ENCODE measurements at regions not wholly inside any gene's neighbourhood (a gene's known extent, or its start where the extent isn't known, plus 50 kb on each side); places are given as distances from the start of the nearest gene placed in this dataset.
"Not testable (repeated sequence)": the region's sequence is repeated elsewhere in the genome, so short reads cannot be mapped to it uniquely, and the experiment has no call there.

DNA sequence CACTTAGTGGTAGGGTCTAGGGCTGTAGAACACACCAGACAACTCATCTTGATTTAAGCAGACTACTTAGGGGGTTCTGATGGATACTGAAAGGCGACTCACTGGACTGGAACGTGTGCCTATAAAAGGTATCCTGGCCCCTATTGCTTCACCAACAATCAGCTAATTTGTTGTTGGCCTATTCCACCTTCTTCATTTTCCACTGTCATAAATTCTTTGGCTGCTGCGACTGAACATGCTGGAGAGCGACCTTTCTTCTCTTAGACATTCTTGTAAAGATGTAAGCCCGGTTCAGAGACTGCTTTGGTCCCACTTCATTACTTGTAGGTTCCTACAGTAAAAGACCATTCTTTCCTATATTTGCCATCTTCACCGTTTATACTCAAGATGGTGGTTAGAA is 609.9 kb upstream of the CITED2 start:
- H3K27ac ChIP-seq (ENCODE audit: low read depth in 1 of 2, low read length in 2 of 2), result no peak overlapping the region
- no peak overlapping the region for H3K4me3 ChIP-seq (ENCODE audit: low read length in 2 of 2)
- peaks cover 2 to 5% of the 10 kb centered on the region in 2 donors for H3K4me1 ChIP-seq (ENCODE audit: control insufficient read depth in 1 of 2, insufficient read depth in 2 of 2, low read length in 2 of 2)
- ATAC-seq (ENCODE audit: low FRiP score) (no peak), DNase-seq (no peak)
- no peaks in the 10 kb centered on the region for H3K36me3 ChIP-seq (ENCODE audit: control insufficient read depth in 1 of 2, insufficient read depth in 2 of 2, low read length in 1 of 2)
- intact Hi-C loops (cut with DNase I), result loop anchor here (10.0 kb wide), 2 partner anchors 90 to 100 kb away; no protein-coding TSS in a partner anchor
- WGBS, 2 donors, result 96% methylated on average over 6 of the region's 6 CpGs
- no peaks in the 10 kb centered on the region for H3K27me3 ChIP-seq (ENCODE audit: control insufficient read depth in 1 of 2, insufficient read depth in 2 of 2, low read length in 1 of 2)
- H3K9me3 ChIP-seq (ENCODE audit: control insufficient read depth, low read length), result no peaks in the 10 kb centered on the region

- no peak for DNase-seq
- Histone ChIP-seq H3K4me3 (ENCODE audit: low read length in 2 of 2) (no peak overlapping the region), H3K9me3 (ENCODE audit: control insufficient read depth, low read length) (no peaks in the 10 kb centered on the region), H3K4me1 (ENCODE audit: control insufficient read depth in 1 of 2, insufficient read depth in 2 of 2, low read length in 2 of 2) (peaks cover 2 to 5% of the 10 kb centered on the region in 2 donors), H3K27me3 (ENCODE audit: control insufficient read depth in 1 of 2, insufficient read depth in 2 of 2, low read length in 1 of 2) (no peaks in the 10 kb centered on the region), H3K27ac (ENCODE audit: low read depth in 1 of 2, low read length in 2 of 2) (peak overlapping the region in 1 of 2 donors; percentile 43), H3K36me3 (ENCODE audit: control insufficient read depth in 1 of 2, insufficient read depth in 2 of 2, low read length in 1 of 2) (no peaks in the 10 kb centered on the region)
- ATAC-seq (ENCODE audit: low FRiP score), result no peak
- intact Hi-C loops (cut with DNase I), result loop anchor here (10.0 kb wide), 2 partner anchors 91 to 99 kb away; no protein-coding TSS in a partner anchor
- 15 to 19% methylated on average over 5 of the region's 5 CpGs for WGBS, 2 donors
These were observed 609.3 kb upstream of the CITED2 start for GRCh38 chr6:139983555-139984276.

DNA sequence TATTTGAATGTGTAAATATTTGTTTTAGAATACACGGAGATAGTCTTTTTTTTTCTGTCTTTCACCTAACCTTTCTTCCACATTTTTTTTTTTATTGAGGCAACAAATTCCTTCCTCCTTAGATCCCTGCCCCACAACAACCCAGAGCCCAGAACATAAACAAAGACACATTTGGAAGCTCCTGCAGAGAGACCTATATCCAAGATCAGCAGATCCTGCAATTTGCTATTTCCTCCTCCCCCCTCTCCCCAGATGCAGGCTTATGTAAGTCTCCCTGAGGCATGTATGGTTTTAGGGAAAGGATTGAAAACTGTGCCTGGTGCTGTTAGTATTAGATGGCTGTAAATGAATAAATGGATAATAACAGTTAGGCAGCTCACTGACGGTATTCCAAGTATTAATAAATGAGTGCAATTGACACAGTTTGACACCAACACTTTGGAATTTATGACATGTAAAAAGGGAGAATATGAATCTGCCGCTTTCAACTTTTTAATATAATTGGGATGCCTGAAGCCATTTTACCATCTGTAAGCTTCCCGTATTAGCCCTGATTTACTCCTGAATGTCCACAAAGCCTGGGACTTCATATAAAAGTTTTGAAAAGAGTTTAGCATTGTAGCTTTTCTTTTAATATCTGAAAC is 608.3 kb upstream of the CITED2 start:
- no peak overlapping the region for H3K4me3 ChIP-seq (ENCODE audit: low read length in 2 of 2)
- intact Hi-C loops (cut with DNase I), result loop anchor here (10.0 kb wide), 2 partner anchors 92 to 98 kb away; no protein-coding TSS in a partner anchor
- whole genome bisulfite sequencing, 2 donors, result 22 to 23% methylated on average over 4 of the region's 4 CpGs
- DNase-seq (no peak), ATAC-seq (ENCODE audit: low FRiP score) (no peak)
- peak overlapping the region in 1 of 2 donors; percentile 57 for H3K27ac ChIP-seq (ENCODE audit: low read depth in 1 of 2, low read length in 2 of 2)
- H3K36me3 ChIP-seq (ENCODE audit: control insufficient read depth in 1 of 2, insufficient read depth in 2 of 2, low read length in 1 of 2), result no peaks in the 10 kb centered on the region
- H3K27me3 ChIP-seq (ENCODE audit: control insufficient read depth in 1 of 2, insufficient read depth in 2 of 2, low read length in 1 of 2), result no peaks in the 10 kb centered on the region
- H3K9me3 ChIP-seq (ENCODE audit: control insufficient read depth, low read length), result no peaks in the 10 kb centered on the region
- peaks cover 2 to 5% of the 10 kb centered on the region in 2 donors for H3K4me1 ChIP-seq (ENCODE audit: control insufficient read depth in 1 of 2, insufficient read depth in 2 of 2, low read length in 2 of 2)

DNA sequence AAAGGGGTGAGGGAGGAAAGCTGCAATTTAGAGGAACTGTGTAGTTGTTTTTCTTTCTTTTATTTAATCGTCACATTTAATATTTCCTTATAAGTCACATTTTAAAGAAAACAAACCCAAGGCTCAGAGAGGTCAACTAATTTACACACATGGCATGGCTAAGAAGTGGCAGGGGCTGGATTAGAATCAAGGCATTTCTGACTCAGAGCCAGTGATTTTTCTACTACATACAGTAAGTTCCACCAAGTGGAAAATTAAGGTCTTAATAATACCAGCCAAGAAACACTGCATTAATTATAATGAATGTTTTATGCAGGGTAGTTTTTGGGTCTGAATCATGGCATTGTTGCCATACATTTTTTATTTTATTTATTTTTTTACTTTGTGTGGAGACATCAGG is 607.7 kb upstream of the CITED2 start:
- no peak for DNase-seq
- Histone ChIP-seq H3K9me3 (ENCODE audit: control insufficient read depth, low read length) (no peaks in the 10 kb centered on the region), H3K36me3 (ENCODE audit: control insufficient read depth in 1 of 2, insufficient read depth in 2 of 2, low read length in 1 of 2) (no peaks in the 10 kb centered on the region), H3K4me3 (ENCODE audit: low read length in 2 of 2) (no peak overlapping the region), H3K27me3 (ENCODE audit: control insufficient read depth in 1 of 2, insufficient read depth in 2 of 2, low read length in 1 of 2) (no peaks in the 10 kb centered on the region), H3K27ac (ENCODE audit: low read depth in 1 of 2, low read length in 2 of 2) (no peak overlapping the region), H3K4me1 (ENCODE audit: control insufficient read depth in 1 of 2, insufficient read depth in 2 of 2, low read length in 2 of 2) (peaks cover 2 to 5% of the 10 kb centered on the region in 2 donors)
- ATAC-seq (ENCODE audit: low FRiP score), result no peak
- intact Hi-C loops (cut with DNase I), result loop anchor here (10.0 kb wide), 2 partner anchors 93 to 97 kb away; no protein-coding TSS in a partner anchor
- 0 to 3% methylated on average over 1 of the region's 1 CpG for WGBS, 2 donors

DNA sequence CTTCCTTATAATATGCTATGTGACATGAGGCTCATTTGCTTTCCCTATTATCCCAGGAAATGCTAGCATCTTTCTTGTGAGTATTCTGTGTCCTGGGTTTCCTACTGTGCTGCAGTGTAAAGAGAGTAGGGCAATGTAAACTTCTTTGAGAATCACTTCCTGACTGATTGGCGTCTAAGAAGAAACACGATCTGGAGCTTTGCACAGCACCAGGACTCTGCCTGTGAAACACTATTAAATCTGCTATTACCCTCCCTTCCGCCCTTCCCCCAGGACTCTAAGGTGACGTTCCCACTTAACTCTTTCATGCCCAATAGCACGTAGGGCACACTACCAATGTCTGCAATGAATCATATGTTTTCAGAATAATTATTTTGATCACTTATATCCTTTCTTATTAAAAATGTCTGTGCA is 607.3 kb upstream of the CITED2 start:
- H3K9me3 ChIP-seq (ENCODE audit: control insufficient read depth, low read length), result no peaks in the 10 kb centered on the region
- no peak overlapping the region for H3K4me3 ChIP-seq (ENCODE audit: low read length in 2 of 2)
- intact Hi-C loops (cut with DNase I), result loop anchor here (10.0 kb wide), 2 partner anchors 93 to 97 kb away; no protein-coding TSS in a partner anchor
- ATAC-seq (ENCODE audit: low FRiP score) (peak; percentile 51), DNase-seq (no peak)
- peaks cover 2 to 6% of the 10 kb centered on the region in 2 donors for H3K4me1 ChIP-seq (ENCODE audit: control insufficient read depth in 1 of 2, insufficient read depth in 2 of 2, low read length in 2 of 2)
- no peaks in the 10 kb centered on the region for H3K27me3 ChIP-seq (ENCODE audit: control insufficient read depth in 1 of 2, insufficient read depth in 2 of 2, low read length in 1 of 2)
- H3K36me3 ChIP-seq (ENCODE audit: control insufficient read depth in 1 of 2, insufficient read depth in 2 of 2, low read length in 1 of 2), result no peaks in the 10 kb centered on the region
- 1 to 2% methylated on average over 5 of the region's 5 CpGs for WGBS, 2 donors
- H3K27ac ChIP-seq (ENCODE audit: low read depth in 1 of 2, low read length in 2 of 2), result peak overlapping the region in 1 of 2 donors; percentile 63

GRCh38 chr6:139981066-139981624 is 606.7 kb upstream of the CITED2 start:
- intact Hi-C loops (cut with DNase I), result loop anchor here (10.0 kb wide), 2 partner anchors 94 to 96 kb away; no protein-coding TSS in a partner anchor
- no peak for DNase-seq

GRCh38 chr6:139980631-139981030 is 606.2 kb upstream of the CITED2 start:
- H3K4me3 ChIP-seq (ENCODE audit: low read length in 2 of 2); DNase-seq; H3K27me3 ChIP-seq (ENCODE audit: control insufficient read depth in 1 of 2, insufficient read depth in 2 of 2, low read length in 1 of 2); H3K9me3 ChIP-seq (ENCODE audit: control insufficient read depth, low read length); H3K4me1 ChIP-seq (ENCODE audit: control insufficient read depth in 1 of 2, insufficient read depth in 2 of 2, low read length in 2 of 2); H3K36me3 ChIP-seq (ENCODE audit: control insufficient read depth in 1 of 2, insufficient read depth in 2 of 2, low read length in 1 of 2): not testable (repeated sequence)
- WGBS, 2 donors, result 14 to 17% methylated on average over 3 of the region's 3 CpGs
- ATAC-seq (ENCODE audit: low FRiP score), result peak; percentile 24
- H3K27ac ChIP-seq (ENCODE audit: low read depth in 1 of 2, low read length in 2 of 2), result peak overlapping the region in 1 of 2 donors; percentile 1
- intact Hi-C loops (cut with DNase I), result loop anchor here (10.0 kb wide), 2 partner anchors 94 to 96 kb away; no protein-coding TSS in a partner anchor

More at GRCh38 chr6:139981066-139981624, 606.7 kb upstream of the CITED2 start:
- Histone ChIP-seq H3K4me1 (ENCODE audit: control insufficient read depth in 1 of 2, insufficient read depth in 2 of 2, low read length in 2 of 2) (peaks cover 4 to 7% of the 10 kb centered on the region in 2 donors), H3K36me3 (ENCODE audit: control insufficient read depth in 1 of 2, insufficient read depth in 2 of 2, low read length in 1 of 2) (no peaks in the 10 kb centered on the region), H3K27ac (ENCODE audit: low read depth in 1 of 2, low read length in 2 of 2) (no peak overlapping the region), H3K27me3 (ENCODE audit: control insufficient read depth in 1 of 2, insufficient read depth in 2 of 2, low read length in 1 of 2) (no peaks in the 10 kb centered on the region), H3K9me3 (ENCODE audit: control insufficient read depth, low read length) (no peaks in the 10 kb centered on the region), H3K4me3 (ENCODE audit: low read length in 2 of 2) (no peak overlapping the region)
- WGBS, 2 donors, result 86 to 91% methylated on average over 1 of the region's 1 CpG
- ATAC-seq (ENCODE audit: low FRiP score), result no peak

DNA sequence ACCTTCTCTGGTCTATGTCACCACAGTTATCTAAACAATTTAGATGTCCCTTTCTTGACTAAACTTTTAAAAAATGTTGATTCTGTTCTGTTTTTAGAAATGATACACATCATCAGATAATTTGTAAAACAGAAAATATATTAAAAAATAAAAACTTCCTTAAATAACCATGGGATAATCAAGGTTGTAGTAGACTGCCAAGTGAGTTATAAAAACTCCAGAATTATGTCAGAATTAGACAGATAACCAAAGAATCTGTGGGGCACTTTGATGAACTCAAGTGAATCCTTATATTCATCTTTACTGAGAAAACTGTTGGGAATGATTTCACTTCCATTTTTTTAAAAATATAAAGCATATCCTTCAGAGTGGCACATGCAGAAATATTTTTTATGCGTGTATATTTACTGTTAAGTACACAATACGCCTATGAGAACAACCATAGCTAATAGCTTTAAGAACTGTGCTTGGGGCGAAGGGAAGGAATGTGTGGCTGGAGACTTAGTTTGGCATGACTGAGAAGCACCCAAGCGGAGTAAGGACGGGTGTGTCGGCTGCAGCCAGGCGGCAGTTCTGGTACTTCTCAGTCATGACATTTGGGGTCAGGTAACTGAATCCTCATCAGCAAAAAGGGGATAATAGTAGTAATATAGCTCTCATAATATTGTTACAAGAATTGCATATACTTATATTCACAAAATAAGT is 604.7 kb upstream of the CITED2 start:
- Histone ChIP-seq H3K27me3 (ENCODE audit: control insufficient read depth in 1 of 2, insufficient read depth in 2 of 2, low read length in 1 of 2) (no peaks in the 10 kb centered on the region), H3K36me3 (ENCODE audit: control insufficient read depth in 1 of 2, insufficient read depth in 2 of 2, low read length in 1 of 2) (no peaks in the 10 kb centered on the region), H3K4me3 (ENCODE audit: low read length in 2 of 2) (no peak overlapping the region), H3K4me1 (ENCODE audit: control insufficient read depth in 1 of 2, insufficient read depth in 2 of 2, low read length in 2 of 2) (peaks cover 4 to 7% of the 10 kb centered on the region in 2 donors), H3K27ac (ENCODE audit: low read depth in 1 of 2, low read length in 2 of 2) (no peak overlapping the region), H3K9me3 (ENCODE audit: control insufficient read depth, low read length) (no peaks in the 10 kb centered on the region)
- intact Hi-C loops (cut with DNase I), result loop anchor here in 1 of 2 donors (10.0 kb wide), 1 partner anchor 604 kb away; the partner anchor contains the start of gene CITED2
- WGBS, 2 donors, result 77 to 82% methylated on average over 7 of the region's 7 CpGs
- no peak for DNase-seq
- ATAC-seq (ENCODE audit: low FRiP score), result no peak
